Thoracic aorta (tissue), 2 donors: ENCODE measurements at regions not wholly inside any gene's neighbourhood (a gene's known extent, or its start where the extent isn't known, plus 50 kb on each side); places are given as distances from the start of the nearest gene placed in this dataset.
"Not testable (repeated sequence)": the region's sequence is repeated elsewhere in the genome, so short reads cannot be mapped to it uniquely, and the experiment has no call there.

Experiments used
- ATAC-seq: fragments of 150-250 bp; one replicate; pipeline ENCODE4 v1.8.0; 2017; ENCODE audit warnings: low read depth; ENCODE audit not compliant: insufficient number of reproducible peaks, low FRiP score
- DNase-seq: peaks from one replicate; pipeline ENCODE4 v3.0.0-alpha.2; 2020; ENCODE audit warnings: low spot score
- H3K27ac ChIP-seq, 2 donors: fragments of 200-600 bp; sonication (generic); 1 replicate in 1 of 2; 2 replicates in 1 of 2; pipeline ENCODE4 v1.5.1; 2016; ENCODE audit warnings: mild to moderate bottlenecking in 2 of 2, moderate library complexity in 2 of 2
- H3K27me3 ChIP-seq: fragments of 200-600 bp; sonication (generic); replicated peaks from 2 replicates; pipeline ENCODE4 v1.6.0; 2016; ENCODE audit warnings: mild to moderate bottlenecking; ENCODE audit not compliant: insufficient read depth
- H3K36me3 ChIP-seq: fragments of 200-600 bp; sonication (generic); one replicate; pipeline ENCODE4 v1.5.1; 2016
- H3K4me1 ChIP-seq, 2 donors: fragments of 200-600 bp; sonication (generic); 1 replicate in 1 of 2; 2 replicates in 1 of 2; pipeline versions ENCODE4 v1.5.1 to v1.6.0; 2016; ENCODE audit warnings: low read depth in 2 of 2, mild to moderate bottlenecking in 1 of 2; ENCODE audit not compliant: control insufficient read depth in 1 of 2
- H3K4me3 ChIP-seq: fragments of 200-600 bp; sonication (generic); 2 replicates; pipeline ENCODE4 v1.5.1; 2016; ENCODE audit warnings: mild to moderate bottlenecking
- H3K9me3 ChIP-seq: fragments of 200-600 bp; sonication (generic); 2 replicates; pipeline ENCODE4 v1.5.1; 2016
- TF ChIP-seq, protein P1 (sequence below): fragments of 200-600 bp; sonication (generic); IDR thresholded peaks from one replicate; pipeline ENCODE4 v1.5.1; 2019; ENCODE audit warnings: antibody characterized with exemption

DNA sequence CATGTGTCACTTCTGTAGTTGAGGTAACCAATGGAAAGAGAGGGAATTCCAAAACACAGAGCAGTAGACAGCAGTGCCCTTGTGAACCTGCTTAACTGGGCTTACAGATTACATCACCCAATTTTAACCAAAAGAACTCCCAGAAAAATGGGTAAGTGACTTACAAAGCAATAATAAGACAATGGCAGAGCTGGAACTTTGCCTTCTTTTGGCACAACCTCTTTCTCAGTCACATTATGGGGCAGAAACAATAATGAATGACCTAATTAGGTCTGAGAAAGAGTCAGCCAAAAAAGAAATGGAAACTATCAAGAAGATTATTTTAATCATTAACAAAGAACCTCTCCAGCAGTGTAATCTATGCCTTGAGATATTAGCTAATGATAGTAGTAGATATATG, 146.5 kb downstream of the SPATA31D1 start:
- no peak for ATAC-seq
- TF ChIP-seq, protein P1, sequence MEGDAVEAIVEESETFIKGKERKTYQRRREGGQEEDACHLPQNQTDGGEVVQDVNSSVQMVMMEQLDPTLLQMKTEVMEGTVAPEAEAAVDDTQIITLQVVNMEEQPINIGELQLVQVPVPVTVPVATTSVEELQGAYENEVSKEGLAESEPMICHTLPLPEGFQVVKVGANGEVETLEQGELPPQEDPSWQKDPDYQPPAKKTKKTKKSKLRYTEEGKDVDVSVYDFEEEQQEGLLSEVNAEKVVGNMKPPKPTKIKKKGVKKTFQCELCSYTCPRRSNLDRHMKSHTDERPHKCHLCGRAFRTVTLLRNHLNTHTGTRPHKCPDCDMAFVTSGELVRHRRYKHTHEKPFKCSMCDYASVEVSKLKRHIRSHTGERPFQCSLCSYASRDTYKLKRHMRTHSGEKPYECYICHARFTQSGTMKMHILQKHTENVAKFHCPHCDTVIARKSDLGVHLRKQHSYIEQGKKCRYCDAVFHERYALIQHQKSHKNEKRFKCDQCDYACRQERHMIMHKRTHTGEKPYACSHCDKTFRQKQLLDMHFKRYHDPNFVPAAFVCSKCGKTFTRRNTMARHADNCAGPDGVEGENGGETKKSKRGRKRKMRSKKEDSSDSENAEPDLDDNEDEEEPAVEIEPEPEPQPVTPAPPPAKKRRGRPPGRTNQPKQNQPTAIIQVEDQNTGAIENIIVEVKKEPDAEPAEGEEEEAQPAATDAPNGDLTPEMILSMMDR: no peak

DNA sequence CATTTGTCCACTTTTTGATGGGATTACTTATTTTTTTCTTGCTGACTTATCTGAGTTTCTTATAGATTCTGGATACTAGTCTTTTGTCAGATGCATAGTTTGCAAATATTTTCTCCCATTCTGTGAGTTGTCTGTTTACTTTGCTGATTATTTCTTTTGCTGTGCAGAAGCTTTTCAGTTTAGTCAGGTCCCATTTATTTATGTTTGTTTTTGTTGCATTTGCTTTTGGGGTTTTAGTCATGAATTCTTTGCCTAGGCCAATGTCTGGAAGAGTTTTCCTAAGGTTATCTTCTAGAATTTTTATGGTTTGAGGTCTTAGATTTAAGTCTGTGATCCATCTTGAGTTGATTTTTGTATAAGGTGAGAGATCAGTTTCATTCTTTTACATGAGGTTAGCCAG, 149.5 kb downstream of the SPATA31D1 start:
- not testable (repeated sequence) for H3K4me3 ChIP-seq, ATAC-seq, H3K36me3 ChIP-seq, H3K9me3 ChIP-seq, H3K27ac ChIP-seq, H3K4me1 ChIP-seq, H3K27me3 ChIP-seq, DNase-seq

More for the DNA sequence above, 146.5 kb downstream of the SPATA31D1 start:
- H3K4me1 ChIP-seq: no peaks in the 10 kb centered on the region
- no peaks in the 10 kb centered on the region for H3K27me3 ChIP-seq
- H3K27ac ChIP-seq: no peak overlapping the region
- no peak for DNase-seq
- H3K9me3 ChIP-seq: no peaks in the 10 kb centered on the region
- no peaks in the 10 kb centered on the region for H3K36me3 ChIP-seq
- no peak overlapping the region for H3K4me3 ChIP-seq

DNA sequence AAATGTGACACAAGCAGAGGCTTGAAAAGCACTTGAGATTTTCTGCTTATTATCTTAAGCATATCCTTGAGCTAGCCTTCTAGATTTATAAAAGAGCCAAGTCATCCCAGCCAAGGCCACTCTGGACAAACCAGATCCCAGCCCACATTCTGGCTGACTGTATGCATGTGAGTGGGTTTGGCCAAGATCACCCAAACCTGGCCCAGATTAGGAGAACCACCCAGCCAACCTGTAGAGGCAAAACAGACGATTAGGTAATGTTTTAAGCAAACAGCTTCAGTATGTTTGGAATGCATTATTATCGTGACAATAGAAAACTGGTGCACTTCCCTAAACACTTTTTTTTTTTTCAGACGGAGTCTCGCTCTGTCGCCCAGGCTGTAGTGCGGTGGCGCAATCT, 151.9 kb downstream of the SPATA31D1 start:
- Histone ChIP-seq H3K4me3 (no peak overlapping the region), H3K27ac (no peak overlapping the region), H3K36me3 (no peaks in the 10 kb centered on the region), H3K9me3 (no peaks in the 10 kb centered on the region), H3K27me3 (no peaks in the 10 kb centered on the region), H3K4me1 (no peaks in the 10 kb centered on the region)
- no peak for ATAC-seq
- DNase-seq: no peak
- TF ChIP-seq, protein P1: no peak

DNA sequence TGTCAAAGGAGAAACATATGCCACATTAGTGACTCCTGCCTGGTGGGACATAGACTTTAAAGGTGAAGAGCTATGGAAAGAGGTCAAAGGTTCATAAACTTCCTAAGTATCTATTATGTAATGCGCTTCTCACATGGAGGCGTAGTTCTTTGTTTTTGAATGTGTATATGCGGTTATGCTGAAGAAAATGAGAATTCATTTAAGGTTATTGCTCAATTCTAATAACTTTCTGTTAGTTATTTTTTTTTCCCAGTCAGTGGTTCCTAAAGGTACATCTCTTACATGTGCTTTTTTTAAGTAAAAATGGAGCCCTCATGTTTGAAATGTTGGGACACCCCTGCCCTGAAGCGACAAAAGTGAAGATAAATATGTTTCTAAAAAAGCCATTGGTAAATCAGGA, 156.2 kb downstream of the SPATA31D1 start:
- DNase-seq (no peak), ATAC-seq (no peak)
- H3K4me3 ChIP-seq: no peak overlapping the region

GRCh38 chr9:82146677-82147076, 158.1 kb downstream of the SPATA31D1 start:
- no peak for DNase-seq
- Histone ChIP-seq H3K4me3 (no peak overlapping the region), H3K27ac (no peak overlapping the region), H3K4me1 (no peaks in the 10 kb centered on the region), H3K27me3 (no peaks in the 10 kb centered on the region), H3K36me3 (no peaks in the 10 kb centered on the region), H3K9me3 (no peaks in the 10 kb centered on the region)
- TF ChIP-seq, protein P1: no peak
- ATAC-seq: no peak

More for the DNA sequence above, 156.2 kb downstream of the SPATA31D1 start:
- H3K36me3 ChIP-seq: no peaks in the 10 kb centered on the region
- no peak overlapping the region for H3K27ac ChIP-seq
- no peaks in the 10 kb centered on the region for H3K4me1 ChIP-seq
- TF ChIP-seq, protein P1: no peak
- H3K27me3 ChIP-seq: no peaks in the 10 kb centered on the region
- H3K9me3 ChIP-seq: no peaks in the 10 kb centered on the region

DNA sequence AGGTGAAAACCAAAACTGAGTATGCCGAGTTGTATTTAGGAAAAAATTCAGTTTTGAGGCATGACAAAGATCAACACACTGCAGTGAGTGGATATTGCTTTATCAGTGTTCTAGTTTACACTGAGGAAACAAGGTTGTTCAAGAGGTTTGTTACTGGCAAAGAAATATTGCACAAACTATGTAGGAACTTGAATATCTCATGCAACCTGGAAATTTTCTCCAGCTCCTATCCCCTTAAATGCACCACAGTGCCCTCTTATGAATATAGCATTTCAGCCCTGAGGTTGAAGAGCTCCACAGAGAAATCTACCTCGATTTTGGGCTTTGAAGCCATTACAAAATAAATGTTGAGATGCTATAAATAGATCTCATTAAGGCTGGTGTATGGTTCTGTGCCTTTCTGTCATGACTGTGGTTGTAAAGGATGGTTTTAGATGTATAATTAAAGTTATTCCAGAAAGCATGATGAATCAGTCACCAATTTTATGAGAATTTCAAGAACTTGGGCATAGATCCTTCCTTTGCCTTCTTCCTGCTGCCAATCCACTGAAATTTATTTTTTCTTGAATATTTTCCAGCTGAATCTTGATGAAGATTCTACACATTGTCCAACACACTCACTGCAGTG, 159.3 kb downstream of the SPATA31D1 start:
- no peak for ATAC-seq
- TF ChIP-seq, protein P1: no peak
- H3K9me3 ChIP-seq: no peaks in the 10 kb centered on the region
- H3K27ac ChIP-seq: no peak overlapping the region
- H3K4me1 ChIP-seq: no peaks in the 10 kb centered on the region
- no peaks in the 10 kb centered on the region for H3K27me3 ChIP-seq
- no peak for DNase-seq
- no peak overlapping the region for H3K4me3 ChIP-seq
- H3K36me3 ChIP-seq: no peaks in the 10 kb centered on the region
